Mucosa of stomach (tissue), 1 donor: ENCODE measurements at regions not wholly inside any gene's neighbourhood (a gene's known extent, or its start where the extent isn't known, plus 50 kb on each side); places are given as distances from the start of the nearest gene placed in this dataset.
"Not testable (repeated sequence)": the region's sequence is repeated elsewhere in the genome, so short reads cannot be mapped to it uniquely, and the experiment has no call there.

ENCODE experiments used
- H3K27me3 ChIP-seq: one replicate; pipeline ENCODE4 v1.7.0; 2013; ENCODE audit warnings: mild to moderate bottlenecking, low read length; ENCODE audit not compliant: control insufficient read depth, insufficient read depth
- H3K36me3 ChIP-seq: one replicate; pipeline ENCODE4 v1.7.0; 2013; ENCODE audit warnings: low read length; ENCODE audit not compliant: control insufficient read depth, insufficient read depth
- H3K4me1 ChIP-seq: one replicate; pipeline ENCODE4 v1.7.0; 2013; ENCODE audit warnings: mild to moderate bottlenecking, low read length; ENCODE audit not compliant: control insufficient read depth, insufficient read depth
- H3K4me3 ChIP-seq: one replicate; pipeline ENCODE4 v1.7.0; 2013; ENCODE audit warnings: low read length
- H3K9ac ChIP-seq: one replicate; pipeline ENCODE4 v1.7.0; 2013; ENCODE audit warnings: mild to moderate bottlenecking, low read length, moderate library complexity
- H3K9me3 ChIP-seq: one replicate; pipeline ENCODE4 v1.7.0; 2013; ENCODE audit warnings: mild to moderate bottlenecking, low read length, moderate library complexity; ENCODE audit not compliant: control insufficient read depth
- donor health status: Pancreatic carcinoma.

GRCh38 chr1:83134322-83135014 lies 864.5 kb downstream of the TTLL7 start:
- H3K9me3 ChIP-seq, H3K9ac ChIP-seq, H3K27me3 ChIP-seq, H3K4me1 ChIP-seq, H3K36me3 ChIP-seq, H3K4me3 ChIP-seq: not testable (repeated sequence)

GRCh38 chr1:83131692-83131955 lies 867.3 kb downstream of the TTLL7 start:
- H3K36me3 ChIP-seq = no peaks in the 10 kb centered on the region
- no peak overlapping the region for H3K9ac ChIP-seq
- no peak overlapping the region for H3K4me3 ChIP-seq
- H3K27me3 ChIP-seq = no peaks in the 10 kb centered on the region
- H3K9me3 ChIP-seq = no peaks in the 10 kb centered on the region
- no peaks in the 10 kb centered on the region for H3K4me1 ChIP-seq

GRCh38 chr1:83130886-83131691 lies 867.8 kb downstream of the TTLL7 start:
- H3K4me3 ChIP-seq = no peak overlapping the region
- no peaks in the 10 kb centered on the region for H3K9me3 ChIP-seq
- H3K27me3 ChIP-seq = no peaks in the 10 kb centered on the region

GRCh38 chr1:83129107-83129506 lies 869.8 kb downstream of the TTLL7 start:
- no peak overlapping the region for H3K9ac ChIP-seq
- no peaks in the 10 kb centered on the region for H3K4me1 ChIP-seq
- H3K27me3 ChIP-seq = no peaks in the 10 kb centered on the region
- H3K4me3 ChIP-seq = no peak overlapping the region
- no peaks in the 10 kb centered on the region for H3K9me3 ChIP-seq
- H3K36me3 ChIP-seq = no peaks in the 10 kb centered on the region

More at GRCh38 chr1:83130886-83131691, 867.8 kb downstream of the TTLL7 start:
- no peaks in the 10 kb centered on the region for H3K36me3 ChIP-seq
- no peak overlapping the region for H3K9ac ChIP-seq
- no peaks in the 10 kb centered on the region for H3K4me1 ChIP-seq

GRCh38 chr1:83125456-83125855 lies 873.5 kb downstream of the TTLL7 start:
- Histone ChIP-seq H3K9ac (no peak overlapping the region), H3K4me3 (no peak overlapping the region), H3K27me3 (no peaks in the 10 kb centered on the region), H3K9me3 (no peaks in the 10 kb centered on the region), H3K36me3 (no peaks in the 10 kb centered on the region), H3K4me1 (no peaks in the 10 kb centered on the region)

- H3K4me1 ChIP-seq = no peaks in the 10 kb centered on the region
- no peak overlapping the region for H3K9ac ChIP-seq
- H3K4me3 ChIP-seq = no peak overlapping the region
- no peaks in the 10 kb centered on the region for H3K36me3 ChIP-seq
- H3K27me3 ChIP-seq = no peaks in the 10 kb centered on the region
- no peaks in the 10 kb centered on the region for H3K9me3 ChIP-seq
Measured at GRCh38 chr1:83123019-83123418, 875.9 kb downstream of the TTLL7 start.

GRCh38 chr1:83118472-83118871 lies 880.5 kb downstream of the TTLL7 start:
- Histone ChIP-seq H3K4me3 (no peak overlapping the region), H3K27me3 (no peaks in the 10 kb centered on the region), H3K36me3 (no peaks in the 10 kb centered on the region), H3K9ac (no peak overlapping the region), H3K9me3 (no peaks in the 10 kb centered on the region), H3K4me1 (no peaks in the 10 kb centered on the region)

GRCh38 chr1:83117030-83117429 lies 881.9 kb downstream of the TTLL7 start:
- not testable (repeated sequence) for H3K4me3 ChIP-seq, H3K9ac ChIP-seq, H3K27me3 ChIP-seq, H3K4me1 ChIP-seq, H3K36me3 ChIP-seq, H3K9me3 ChIP-seq

- H3K27me3 ChIP-seq = no peaks in the 10 kb centered on the region
- no peaks in the 10 kb centered on the region for H3K9me3 ChIP-seq
- H3K9ac ChIP-seq = no peak overlapping the region
- H3K36me3 ChIP-seq = no peaks in the 10 kb centered on the region
- no peaks in the 10 kb centered on the region for H3K4me1 ChIP-seq
- no peak overlapping the region for H3K4me3 ChIP-seq
Measured at GRCh38 chr1:83115785-83116184, 883.1 kb downstream of the TTLL7 start.

- H3K9me3 ChIP-seq = no peaks in the 10 kb centered on the region
- no peaks in the 10 kb centered on the region for H3K27me3 ChIP-seq
- H3K36me3 ChIP-seq = no peaks in the 10 kb centered on the region
- no peaks in the 10 kb centered on the region for H3K4me1 ChIP-seq
- H3K9ac ChIP-seq = no peak overlapping the region
- no peak overlapping the region for H3K4me3 ChIP-seq
Measured at GRCh38 chr1:83114136-83114834, 884.6 kb downstream of the TTLL7 start.

- no peaks in the 10 kb centered on the region for H3K27me3 ChIP-seq
Measured at GRCh38 chr1:83113652-83114051, 885.3 kb downstream of the TTLL7 start.

GRCh38 chr1:83112248-83112885 lies 886.6 kb downstream of the TTLL7 start:
- H3K9ac ChIP-seq = no peak overlapping the region
- H3K4me1 ChIP-seq = no peaks in the 10 kb centered on the region
- no peaks in the 10 kb centered on the region for H3K9me3 ChIP-seq
- no peak overlapping the region for H3K4me3 ChIP-seq
- H3K36me3 ChIP-seq = no peaks in the 10 kb centered on the region
- no peaks in the 10 kb centered on the region for H3K27me3 ChIP-seq

More at GRCh38 chr1:83113652-83114051, 885.3 kb downstream of the TTLL7 start:
- H3K36me3 ChIP-seq = no peaks in the 10 kb centered on the region
- no peak overlapping the region for H3K9ac ChIP-seq
- no peaks in the 10 kb centered on the region for H3K9me3 ChIP-seq
- H3K4me1 ChIP-seq = no peaks in the 10 kb centered on the region
- H3K4me3 ChIP-seq = no peak overlapping the region
